SK-N-SH treated with all-trans-retinoic acid at 6 μM for 48 hours (cell line): ENCODE measurements at regions not wholly inside any gene's neighbourhood (a gene's known extent, or its start where the extent isn't known, plus 50 kb on each side); places are given as distances from the start of the nearest gene placed in this dataset.

Experiments
- ATAC-seq: fragments of 200-7000 bp; cut with Tn5 transposase; 3 replicates; pipeline ENCODE4 v1.9.1; 2020; ENCODE audit warnings: mild to moderate bottlenecking, moderate library complexity
- BACH2 ChIP-seq: fragments of 250-450 bp; sonication (Bioruptor Pico); IDR thresholded peaks from 2 replicates; pipeline ENCODE4 v1.9.0; 2021; ENCODE audit warnings: mild to moderate bottlenecking, borderline replicate concordance
- CREB5 ChIP-seq: fragments of 250-450 bp; sonication (Bioruptor Pico); IDR thresholded peaks from 2 replicates; pipeline ENCODE4 v1.5.1; 2020; ENCODE audit warnings: low read depth, mild to moderate bottlenecking, moderate library complexity
- CSDC2 ChIP-seq: fragments of 250-450 bp; sonication (Bioruptor Pico); IDR thresholded peaks from 2 replicates; pipeline ENCODE4 v1.5.0; 2020; ENCODE audit warnings: mild to moderate bottlenecking, moderate library complexity
- ESRRG ChIP-seq: fragments of 250-450 bp; sonication (Bioruptor Pico); IDR thresholded peaks from 2 replicates; pipeline ENCODE4 v1.6.1; 2021; ENCODE audit warnings: mild to moderate bottlenecking
- GLIS3 ChIP-seq: fragments of 250-450 bp; sonication (Bioruptor Pico); IDR thresholded peaks from 2 replicates; pipeline ENCODE4 v1.5.0; 2020; ENCODE audit warnings: mild to moderate bottlenecking, moderate library complexity
- ISL1 ChIP-seq: fragments of 250-450 bp; sonication (Bioruptor Pico); IDR thresholded peaks from 2 replicates; pipeline ENCODE4 v2.1.2; 2022; ENCODE audit warnings: mild to moderate bottlenecking, moderate library complexity
- OSR1 ChIP-seq: fragments of 250-450 bp; sonication (Bioruptor Pico); IDR thresholded peaks from 2 replicates; pipeline ENCODE4 v1.8.0; 2022; ENCODE audit warnings: moderate library complexity, mild to moderate bottlenecking, inconsistent platforms
- PATZ1 ChIP-seq: fragments of 250-450 bp; sonication (Bioruptor Pico); IDR thresholded peaks from 2 replicates; pipeline ENCODE4 v1.8.0; 2020; ENCODE audit warnings: mild to moderate bottlenecking, moderate library complexity, borderline replicate concordance
- PPARA ChIP-seq: fragments of 250-450 bp; sonication (Bioruptor Pico); IDR thresholded peaks from 2 replicates; pipeline ENCODE4 v1.5.0; 2020; ENCODE audit warnings: mild to moderate bottlenecking, borderline replicate concordance
- RARB ChIP-seq: fragments of 250-450 bp; sonication (Bioruptor Pico); IDR thresholded peaks from 2 replicates; pipeline ENCODE4 v1.8.0; 2021; ENCODE audit warnings: mild to moderate bottlenecking, moderate library complexity
- SNAI2 ChIP-seq: fragments of 250-450 bp; sonication (Bioruptor Pico); IDR thresholded peaks from 2 replicates; pipeline ENCODE4 v1.5.0; 2020; ENCODE audit warnings: mild to moderate bottlenecking, moderate library complexity
- TCF4 ChIP-seq: fragments of 250-450 bp; sonication (Bioruptor Pico); IDR thresholded peaks from 2 replicates; pipeline ENCODE4 v1.8.0; 2021; ENCODE audit warnings: mild to moderate bottlenecking, moderate library complexity, borderline replicate concordance
- TOX ChIP-seq: fragments of 250-450 bp; sonication (Bioruptor Pico); IDR thresholded peaks from 2 replicates; pipeline ENCODE4 v1.8.0; 2021; ENCODE audit warnings: mild to moderate bottlenecking, moderate library complexity, borderline replicate concordance
- TSHZ2 ChIP-seq: fragments of 250-450 bp; sonication (Bioruptor Pico); IDR thresholded peaks from 2 replicates; pipeline ENCODE4 v1.5.0; 2020; ENCODE audit warnings: mild to moderate bottlenecking, moderate library complexity
- ZC3H10 ChIP-seq: fragments of 250-450 bp; sonication (Bioruptor Pico); IDR thresholded peaks from 2 replicates; pipeline ENCODE4 v1.5.1; 2021; ENCODE audit warnings: mild to moderate bottlenecking, moderate library complexity
- ZFP3 ChIP-seq: fragments of 250-450 bp; sonication (Bioruptor Pico); IDR thresholded peaks from 2 replicates; pipeline ENCODE4 v1.5.0; 2020; ENCODE audit warnings: mild to moderate bottlenecking, moderate library complexity
- ZFP30 ChIP-seq: fragments of 450-650 bp; formaldehyde crosslinking; IDR thresholded peaks from 2 replicates; pipeline ENCODE4 v1.5.0; 2022; ENCODE audit warnings: mild to moderate bottlenecking, moderate library complexity
- ZNF565 ChIP-seq: fragments of 450-650 bp; formaldehyde crosslinking; conservative IDR thresholded peaks from 2 replicates; pipeline ENCODE4 v1.5.0; 2020; ENCODE audit warnings: low read depth, mild to moderate bottlenecking, moderate library complexity
- TF ChIP-seq, protein P1 (sequence below): fragments of 250-450 bp; sonication (Bioruptor Pico); IDR thresholded peaks from 2 replicates; pipeline ENCODE4 v1.8.0; 2021; ENCODE audit warnings: low read depth, mild to moderate bottlenecking, moderate library complexity, borderline replicate concordance

DNA sequence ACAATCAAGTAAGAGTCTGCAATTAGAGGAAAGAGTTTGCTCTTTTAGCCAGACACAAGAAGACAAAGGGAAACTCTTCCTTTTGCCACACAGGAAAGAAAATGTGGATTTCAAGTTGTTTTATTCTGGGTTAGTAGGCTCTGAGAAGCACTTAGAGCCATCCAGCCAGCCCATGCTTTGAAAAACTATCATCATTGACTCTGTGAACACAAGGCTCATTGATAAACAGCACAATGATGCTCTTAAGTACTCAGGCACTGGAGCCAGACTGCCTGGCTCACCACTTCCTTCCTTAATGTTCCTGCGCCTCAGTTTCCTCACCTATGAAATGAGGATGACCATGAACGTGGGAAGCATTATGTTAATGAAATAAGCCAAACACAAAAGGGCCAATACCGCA is 150.2 kb upstream of the EEA1 start:
- no peak for ATAC-seq
- TF ChIP-seq GLIS3 (no peak), ESRRG (CRISPR knock-in tag) (no peak)

DNA sequence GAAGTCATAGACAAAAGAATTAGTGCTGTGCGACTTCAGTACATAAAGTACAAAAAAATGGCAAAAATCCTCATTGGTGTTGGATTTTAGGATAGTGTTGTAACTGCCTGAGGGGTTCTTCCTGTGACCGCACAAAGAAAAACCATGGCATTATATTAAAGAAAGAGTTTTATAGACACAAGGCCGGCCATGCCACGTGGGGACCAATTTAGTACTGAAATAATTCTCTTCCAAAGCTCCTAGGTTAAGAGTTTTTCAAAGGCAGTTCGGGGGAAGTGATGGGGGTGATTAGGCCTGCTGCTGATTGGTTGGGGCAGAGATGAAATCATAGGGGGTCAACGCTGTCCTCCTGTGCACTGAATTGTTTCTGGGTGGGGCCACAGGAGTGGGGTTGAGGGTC is 150.9 kb upstream of the EEA1 start:
- no peak for ATAC-seq
- TF ChIP-seq CREB5 (CRISPR knock-in tag) (no peak), CSDC2 (no peak), SNAI2 (CRISPR knock-in tag) (no peak), PATZ1 (CRISPR knock-in tag) (no peak)
- TF ChIP-seq, protein P1, sequence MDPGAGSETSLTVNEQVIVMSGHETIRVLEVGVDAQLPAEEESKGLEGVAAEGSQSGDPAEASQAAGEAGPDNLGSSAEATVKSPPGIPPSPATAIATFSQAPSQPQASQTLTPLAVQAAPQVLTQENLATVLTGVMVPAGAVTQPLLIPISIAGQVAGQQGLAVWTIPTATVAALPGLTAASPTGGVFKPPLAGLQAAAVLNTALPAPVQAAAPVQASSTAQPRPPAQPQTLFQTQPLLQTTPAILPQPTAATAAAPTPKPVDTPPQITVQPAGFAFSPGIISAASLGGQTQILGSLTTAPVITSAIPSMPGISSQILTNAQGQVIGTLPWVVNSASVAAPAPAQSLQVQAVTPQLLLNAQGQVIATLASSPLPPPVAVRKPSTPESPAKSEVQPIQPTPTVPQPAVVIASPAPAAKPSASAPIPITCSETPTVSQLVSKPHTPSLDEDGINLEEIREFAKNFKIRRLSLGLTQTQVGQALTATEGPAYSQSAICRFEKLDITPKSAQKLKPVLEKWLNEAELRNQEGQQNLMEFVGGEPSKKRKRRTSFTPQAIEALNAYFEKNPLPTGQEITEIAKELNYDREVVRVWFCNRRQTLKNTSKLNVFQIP (CRISPR knock-in tag) = no peak
- TF ChIP-seq, all 23 proteins: peak for 0

GRCh38 chr12:93080452-93080851 is 151.4 kb upstream of the EEA1 start:
- no peak for ATAC-seq
- no peak for TF ChIP-seq BACH2
- no peak for TF ChIP-seq CREB5 (CRISPR knock-in tag)
- no peak for TF ChIP-seq PPARA (CRISPR knock-in tag)
- no peak for TF ChIP-seq TCF4 (CRISPR knock-in tag)
- TF ChIP-seq TSHZ2 (CRISPR knock-in tag) = no peak
- no peak for TF ChIP-seq ZFP30 (CRISPR knock-in tag)
- no peak for TF ChIP-seq ESRRG (CRISPR knock-in tag)
- no peak for TF ChIP-seq ZFP3 (CRISPR knock-in tag)
- TF ChIP-seq ZC3H10 (CRISPR knock-in tag) = no peak
- TF ChIP-seq OSR1 (CRISPR knock-in tag) = no peak
- TF ChIP-seq ISL1 (CRISPR knock-in tag) = no peak
- TF ChIP-seq CSDC2 = no peak
- TF ChIP-seq PATZ1 (CRISPR knock-in tag) = no peak
- TF ChIP-seq GLIS3 = no peak

GRCh38 chr12:93080994-93081809 is 152.1 kb upstream of the EEA1 start:
- ATAC-seq = no peak
- no peak for TF ChIP-seq ESRRG (CRISPR knock-in tag)
- no peak for TF ChIP-seq ISL1 (CRISPR knock-in tag)
- TF ChIP-seq CREB5 (CRISPR knock-in tag) = no peak
- TF ChIP-seq TOX (CRISPR knock-in tag) = no peak
- TF ChIP-seq SNAI2 (CRISPR knock-in tag) = no peak
- TF ChIP-seq ZFP30 (CRISPR knock-in tag) = no peak
- TF ChIP-seq ZC3H10 (CRISPR knock-in tag) = no peak
- TF ChIP-seq, protein P1 (CRISPR knock-in tag) = no peak
- TF ChIP-seq RARB = no peak
- TF ChIP-seq ZNF565 (CRISPR knock-in tag) = no peak
- TF ChIP-seq GLIS3 = no peak
